ENCODE measurements at regions not wholly inside any gene's neighbourhood (a gene's known extent, or its start where the extent isn't known, plus 50 kb on each side); places are given as distances from the start of the nearest gene placed in this dataset.

DNA sequence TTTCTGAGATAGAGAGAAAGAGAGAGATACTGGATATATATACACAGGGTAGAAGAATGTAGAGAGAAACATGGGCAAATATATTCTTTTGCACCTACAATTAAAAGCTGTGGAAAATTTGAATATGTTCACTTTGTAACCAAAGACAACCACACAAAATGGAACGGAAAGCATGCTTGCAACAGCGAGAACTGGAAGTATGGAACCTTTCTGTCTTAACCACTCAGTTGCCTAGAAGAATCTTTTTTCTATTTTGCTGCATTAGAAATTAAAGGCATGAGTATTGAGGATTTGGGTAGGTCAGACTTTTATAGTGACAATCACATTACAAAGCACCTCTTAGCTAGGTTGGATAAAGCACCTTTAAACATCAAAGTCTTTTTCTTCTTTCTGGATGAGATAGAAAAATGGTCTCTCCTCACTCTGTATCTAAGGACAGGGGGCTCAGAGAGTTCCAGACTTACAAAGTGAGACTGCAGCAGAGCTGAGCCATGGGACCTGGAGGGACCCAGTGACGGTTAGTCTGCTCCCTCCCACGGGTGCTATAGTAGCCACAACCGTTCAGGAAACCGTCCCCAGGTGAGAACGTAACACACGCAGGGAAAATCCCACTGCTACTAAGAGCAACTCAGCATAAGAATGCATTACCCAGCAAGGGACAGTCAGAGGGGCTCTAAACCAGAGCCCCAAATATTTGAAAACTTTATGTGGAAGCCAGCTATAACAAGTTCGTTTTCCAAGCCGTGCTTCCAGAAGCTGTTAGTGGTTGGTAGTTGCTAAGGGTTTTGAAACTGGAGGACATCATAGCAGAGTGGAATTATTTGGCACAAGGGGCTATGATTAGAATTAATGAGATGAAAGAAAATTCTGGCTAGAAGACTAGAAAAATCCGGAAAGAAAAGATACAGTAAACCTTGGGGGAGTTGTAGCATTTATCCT, 97.1 kb downstream of the DAD1 start:
- TF ChIP-seq EZH2 (IDR thresholded peaks at IDR 0.05; ENCODE audit: insufficient read depth, poor library complexity, severe bottlenecking): no peak
- no peak for TF ChIP-seq EZH2phosphoT487 (IDR thresholded peaks at IDR 0.05; ENCODE audit: insufficient read depth, low read depth)

Data from GM23248 (cell line).